GM18499 (cell line): ENCODE measurements at regions not wholly inside any gene's neighbourhood (a gene's known extent, or its start where the extent isn't known, plus 50 kb on each side); places are given as distances from the start of the nearest gene placed in this dataset.
"Not testable (repeated sequence)": the region's sequence is repeated elsewhere in the genome, so short reads cannot be mapped to it uniquely, and the experiment has no call there.

Experiments used
- ATAC-seq: cut with Tn5 transposase; IDR thresholded peaks from one replicate; pipeline ENCODE4 v1.9.1; 2021; ENCODE audit warnings: moderate number of reproducible peaks; ENCODE audit not compliant: insufficient read depth, unreplicated experiment

DNA sequence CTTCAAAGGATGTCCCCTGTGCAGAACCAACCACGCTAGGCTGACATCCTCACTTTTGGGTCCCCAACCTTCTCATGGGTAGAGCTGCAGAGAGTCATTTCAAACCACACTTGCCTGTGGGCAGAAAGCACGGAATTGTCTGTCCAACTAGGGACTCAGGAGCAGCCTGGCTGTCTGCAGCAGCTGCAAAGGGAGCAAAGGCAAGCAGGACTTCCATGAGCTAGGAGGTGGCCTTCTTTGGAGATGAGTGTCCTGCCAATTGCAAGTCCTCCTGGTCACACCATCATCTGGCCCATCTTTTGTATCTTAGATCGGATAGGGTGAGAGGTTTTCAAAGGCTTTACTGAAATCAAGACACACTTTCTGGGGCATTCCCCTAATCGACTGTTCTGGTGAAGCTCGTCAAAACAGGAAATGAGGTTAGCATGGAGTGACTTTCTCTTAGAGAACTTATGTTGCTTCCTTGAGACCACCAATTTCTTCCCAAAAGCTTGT lies 222.3 kb upstream of the PLGLB2 start:
- not testable (repeated sequence) for ATAC-seq

GRCh38 chr2:87526258-87526657 lies 221.6 kb upstream of the PLGLB2 start:
- not testable (repeated sequence) for ATAC-seq

DNA sequence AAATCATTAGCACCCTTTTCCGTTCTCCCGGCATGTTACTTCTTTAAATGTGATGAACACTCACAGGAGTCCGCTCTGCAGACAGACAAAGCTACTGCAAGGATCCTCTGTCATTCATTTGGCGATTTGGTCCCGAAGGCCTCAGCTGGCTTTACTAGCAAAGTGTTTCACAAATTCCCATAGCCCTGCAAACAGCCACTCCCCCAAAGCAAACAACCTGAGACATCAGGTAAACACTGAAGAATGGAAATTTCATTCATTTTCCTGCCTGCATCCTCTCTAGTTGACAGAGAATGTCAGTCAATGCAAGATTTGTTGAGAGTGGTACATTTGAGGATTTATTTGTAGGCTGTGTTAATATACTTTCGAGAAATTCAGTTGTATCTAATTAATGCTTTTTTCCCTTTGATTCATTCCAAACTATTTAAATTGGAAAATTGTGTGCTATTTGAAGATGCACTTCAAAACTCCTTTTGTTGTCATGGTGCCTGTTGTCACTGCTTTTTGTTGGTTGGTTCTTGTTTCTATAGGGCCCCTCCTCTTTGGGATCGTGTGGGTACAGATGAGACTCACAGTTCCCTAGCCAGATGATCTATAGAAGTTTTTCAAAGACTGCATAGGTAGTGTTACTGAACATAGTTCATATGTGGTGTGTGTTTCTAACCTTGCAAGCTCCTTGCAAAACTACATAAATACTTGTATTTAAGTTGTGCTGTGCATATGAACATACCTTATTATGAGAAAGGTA lies 215.7 kb upstream of the PLGLB2 start:
- ATAC-seq, result not testable (repeated sequence)

DNA sequence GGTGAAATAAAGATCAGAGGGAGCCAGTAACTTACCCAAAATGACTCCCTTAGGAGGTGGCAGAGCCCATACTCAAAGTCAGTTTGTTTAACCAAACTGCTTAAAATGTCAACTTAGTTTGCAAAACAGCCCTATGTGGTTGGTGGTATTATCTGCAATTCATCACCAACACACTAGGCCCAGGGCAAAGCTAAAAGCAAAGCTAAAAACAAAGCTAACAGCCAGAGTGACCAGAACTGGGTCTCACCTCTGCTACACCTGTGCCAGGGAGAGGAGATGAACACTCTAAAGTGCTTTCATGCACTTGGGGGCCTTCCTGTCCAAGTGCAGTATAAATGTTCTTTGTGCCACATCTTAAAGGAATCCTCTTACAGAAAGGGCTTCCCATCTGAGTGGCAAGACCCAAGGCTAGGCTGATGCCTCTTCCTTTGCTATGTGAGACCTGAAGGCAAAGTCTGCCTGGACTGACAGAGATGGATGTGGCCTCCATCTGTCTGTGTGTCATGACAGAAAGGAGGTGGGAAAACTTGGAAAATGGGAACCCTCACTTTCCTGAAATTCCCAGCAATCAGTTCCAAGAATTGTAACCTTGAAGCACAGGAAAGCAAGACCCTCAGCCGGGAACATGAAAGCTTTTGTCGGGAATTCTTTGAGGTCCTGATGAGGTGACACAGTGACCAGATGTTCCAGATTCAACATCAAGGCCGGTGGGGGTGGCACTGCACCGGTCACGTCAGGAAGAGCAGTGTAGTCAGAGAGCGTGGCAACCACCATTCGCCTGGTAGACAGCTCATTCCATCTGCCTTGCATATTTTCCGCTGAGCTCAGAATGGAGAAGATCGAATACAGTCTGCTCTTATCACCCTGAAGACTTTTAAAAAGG lies 214.3 kb upstream of the PLGLB2 start:
- not testable (repeated sequence) for ATAC-seq

DNA sequence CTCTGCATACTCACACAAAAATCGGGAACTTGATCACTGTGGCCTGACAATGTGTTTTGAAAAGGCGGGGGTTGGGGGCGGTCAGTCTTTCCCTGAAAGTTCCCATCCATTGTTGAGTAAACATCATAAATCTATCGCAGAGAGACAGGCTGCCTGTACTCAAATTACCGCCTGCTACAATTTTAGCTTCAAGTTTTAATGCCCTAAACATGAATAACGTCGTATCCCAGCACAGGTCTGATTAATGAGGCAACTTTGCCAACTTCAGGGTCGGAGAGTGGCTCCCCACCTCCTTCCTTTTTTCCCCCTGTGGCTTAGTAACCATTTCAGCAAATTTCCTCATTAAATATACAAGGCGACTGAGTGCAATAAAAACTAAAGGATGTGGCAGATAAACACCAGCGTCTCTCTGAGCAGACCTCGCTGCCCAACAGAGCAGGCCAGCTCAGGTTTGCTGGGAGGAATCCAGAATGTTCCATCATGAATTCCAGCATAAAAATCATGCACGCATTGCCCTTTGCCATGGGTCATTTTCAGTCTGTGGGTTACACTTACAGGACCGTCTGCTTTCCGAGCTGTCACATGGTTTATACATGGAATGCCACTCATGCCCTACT lies 213.5 kb upstream of the PLGLB2 start:
- ATAC-seq, result not testable (repeated sequence)

DNA sequence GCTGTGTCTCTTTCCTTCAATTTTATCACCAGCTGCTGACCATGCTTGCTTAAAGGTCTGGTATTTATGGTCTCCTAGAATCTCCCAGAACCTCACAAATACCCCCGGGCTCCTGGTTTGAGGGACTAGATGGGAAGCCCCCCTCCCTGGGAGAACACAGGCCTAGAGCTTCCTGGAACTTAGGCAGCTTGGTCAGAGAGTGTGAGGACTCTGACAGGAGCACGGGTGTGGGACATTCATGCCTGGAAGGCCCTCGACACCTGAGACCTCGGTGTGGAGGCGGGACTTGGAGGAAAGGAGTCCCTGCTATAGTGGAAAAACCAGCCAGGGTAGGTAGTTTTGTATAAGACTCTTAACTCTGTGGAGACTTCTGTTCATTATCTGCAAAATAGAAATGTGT lies 211.5 kb upstream of the PLGLB2 start:
- ATAC-seq, result not testable (repeated sequence)

- ATAC-seq, result not testable (repeated sequence)
Observed at GRCh38 chr2:87537251-87537671, 210.6 kb upstream of the PLGLB2 start.

- ATAC-seq, result not testable (repeated sequence)
Observed at GRCh38 chr2:87538268-87538667, 209.6 kb upstream of the PLGLB2 start.

DNA sequence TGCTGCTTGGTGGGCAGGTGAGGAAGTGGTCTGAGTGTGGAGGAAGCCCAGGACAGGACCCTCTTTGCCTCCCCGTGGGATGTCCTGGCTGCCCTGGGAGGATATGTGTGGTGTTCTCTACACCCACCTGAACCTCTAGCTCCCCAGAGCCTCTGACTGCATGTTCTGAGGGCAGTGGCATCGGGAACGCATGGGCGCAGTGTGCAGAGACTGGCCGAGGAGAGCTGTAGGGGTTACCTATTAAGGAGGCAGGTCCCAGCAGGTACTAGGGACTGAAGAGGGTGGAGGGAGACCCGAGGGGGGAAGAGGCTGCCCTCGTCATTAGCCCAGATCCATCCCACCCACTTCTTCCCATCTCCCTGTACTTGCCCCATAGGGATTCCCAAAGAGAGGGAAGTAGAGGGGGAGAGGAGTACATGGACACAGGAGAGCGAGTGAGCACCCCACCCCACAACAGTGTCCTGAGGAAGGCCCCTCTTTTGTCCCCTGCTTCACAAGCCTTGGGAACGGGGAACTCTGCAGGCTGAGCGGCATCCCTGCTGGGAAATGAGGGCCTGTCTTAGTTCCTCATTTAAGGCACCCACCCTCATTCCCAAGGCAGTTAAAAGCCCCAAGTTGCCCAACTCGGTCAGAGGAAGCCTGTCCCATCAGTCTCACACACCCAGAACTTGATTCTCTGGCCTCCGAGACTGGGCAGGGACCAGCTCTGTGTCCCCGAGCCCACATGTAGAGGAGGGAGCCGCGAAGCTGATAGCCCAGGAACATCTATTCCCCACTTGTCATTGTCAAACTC lies 208.5 kb upstream of the PLGLB2 start:
- not testable (repeated sequence) for ATAC-seq

DNA sequence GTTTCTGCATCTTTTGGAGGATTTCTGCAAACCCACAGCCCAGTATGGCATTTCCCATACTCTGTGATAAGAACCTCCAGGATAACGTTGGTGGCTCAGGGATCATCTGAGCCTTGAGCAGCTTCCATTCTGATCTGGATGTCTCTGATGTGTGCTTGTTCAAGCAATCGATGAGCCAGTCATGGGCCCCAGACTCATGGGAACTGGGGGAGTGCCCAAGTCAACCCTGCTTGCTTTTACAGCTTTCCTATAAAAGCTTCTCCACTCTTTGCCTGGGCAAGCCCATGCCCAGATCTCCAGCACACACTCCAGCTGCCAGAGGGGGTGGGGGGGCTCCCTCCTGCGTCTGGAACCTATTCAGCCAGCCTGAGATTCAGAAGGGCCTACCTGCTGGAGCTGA lies 207.6 kb upstream of the PLGLB2 start:
- ATAC-seq, result not testable (repeated sequence)

GRCh38 chr2:87542599-87543174 lies 205.2 kb upstream of the PLGLB2 start:
- ATAC-seq, result not testable (repeated sequence)

GRCh38 chr2:87543797-87544196 lies 204.1 kb upstream of the PLGLB2 start:
- not testable (repeated sequence) for ATAC-seq

DNA sequence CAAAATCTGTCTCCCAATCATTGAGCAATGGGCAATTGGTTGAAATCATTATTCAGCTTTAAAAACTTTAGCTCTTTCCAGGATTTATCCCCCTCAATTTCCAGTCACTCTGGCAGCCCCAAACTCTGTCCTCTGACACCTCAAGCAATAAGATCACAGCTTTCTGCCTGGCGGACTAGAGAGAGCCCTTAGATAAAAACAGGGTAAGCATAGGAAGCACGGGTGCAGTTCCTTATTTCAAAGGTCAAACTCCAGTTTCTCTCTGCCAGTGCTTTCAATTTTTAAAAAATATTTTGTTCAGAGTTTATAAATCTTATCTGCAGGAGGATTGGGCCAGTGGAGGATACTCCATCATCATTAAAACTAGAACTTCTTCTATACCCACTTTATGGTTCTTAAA lies 200.8 kb upstream of the PLGLB2 start:
- ATAC-seq, result not testable (repeated sequence)

- not testable (repeated sequence) for ATAC-seq
Observed at GRCh38 chr2:87547966-87548365, 199.9 kb upstream of the PLGLB2 start.

- ATAC-seq, result not testable (repeated sequence)
Observed at GRCh38 chr2:87548681-87549536, 199.0 kb upstream of the PLGLB2 start.

- ATAC-seq, result not testable (repeated sequence)
Observed at GRCh38 chr2:87549561-87550202, 198.2 kb upstream of the PLGLB2 start.

GRCh38 chr2:87554678-87555077 lies 193.2 kb upstream of the PLGLB2 start:
- ATAC-seq, result not testable (repeated sequence)

- ATAC-seq, result not testable (repeated sequence)
Observed at GRCh38 chr2:87555082-87555481, 192.8 kb upstream of the PLGLB2 start.
